ENCODE measurements at regions not wholly inside any gene's neighbourhood (a gene's known extent, or its start where the extent isn't known, plus 50 kb on each side); places are given as distances from the start of the nearest gene placed in this dataset.

DNA sequence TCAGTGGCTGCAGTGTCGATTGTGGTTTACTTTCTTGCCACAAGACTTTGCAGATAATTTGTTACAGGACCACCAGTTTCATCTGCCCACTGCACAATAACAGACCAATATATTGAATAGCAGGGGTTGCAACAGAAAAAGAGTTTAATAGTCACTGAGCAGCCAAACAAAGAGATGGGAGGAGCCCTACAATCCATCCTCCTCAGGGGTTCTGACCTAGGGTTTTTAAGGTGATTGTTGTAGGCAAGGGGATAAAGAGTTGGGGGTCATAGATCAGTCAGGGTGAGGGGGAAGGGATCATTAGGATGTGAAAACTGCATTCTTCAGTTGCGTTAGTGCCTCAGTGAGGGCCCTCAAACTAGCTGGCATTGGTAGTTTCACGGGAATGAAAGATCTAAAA, 110.7 kb upstream of the OLFM3 start:
- TF ChIP-seq CTCF (IDR thresholded peaks at IDR 0.05; ENCODE audit: poor library complexity) (no peak), EZH2 (IDR thresholded peaks at IDR 0.05; ENCODE audit: borderline replicate concordance) (no peak)
